ENCODE measurements at regions not wholly inside any gene's neighbourhood (a gene's known extent, or its start where the extent isn't known, plus 50 kb on each side); places are given as distances from the start of the nearest gene placed in this dataset.

DNA sequence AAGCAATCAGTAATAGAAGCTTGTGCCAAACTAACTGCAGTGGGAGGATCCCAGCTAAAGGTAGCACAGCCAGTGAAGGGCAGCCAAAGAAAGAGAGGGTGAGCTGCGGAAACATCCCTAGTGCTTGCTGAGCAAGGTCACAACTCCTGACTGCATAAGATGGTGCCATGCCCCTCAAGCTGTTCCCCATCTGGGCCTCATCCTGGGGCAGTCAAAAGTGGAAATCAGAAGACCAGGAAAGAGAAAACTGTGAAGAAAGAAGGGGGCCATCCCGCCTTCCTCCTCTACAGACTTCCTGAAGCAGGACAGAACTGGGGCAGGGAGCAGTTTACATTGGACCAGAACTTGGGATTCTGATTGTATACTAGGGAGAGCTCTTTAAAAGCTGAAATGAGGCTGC, 159.2 kb downstream of the TNFSF13B start:
- TF ChIP-seq, protein P1, sequence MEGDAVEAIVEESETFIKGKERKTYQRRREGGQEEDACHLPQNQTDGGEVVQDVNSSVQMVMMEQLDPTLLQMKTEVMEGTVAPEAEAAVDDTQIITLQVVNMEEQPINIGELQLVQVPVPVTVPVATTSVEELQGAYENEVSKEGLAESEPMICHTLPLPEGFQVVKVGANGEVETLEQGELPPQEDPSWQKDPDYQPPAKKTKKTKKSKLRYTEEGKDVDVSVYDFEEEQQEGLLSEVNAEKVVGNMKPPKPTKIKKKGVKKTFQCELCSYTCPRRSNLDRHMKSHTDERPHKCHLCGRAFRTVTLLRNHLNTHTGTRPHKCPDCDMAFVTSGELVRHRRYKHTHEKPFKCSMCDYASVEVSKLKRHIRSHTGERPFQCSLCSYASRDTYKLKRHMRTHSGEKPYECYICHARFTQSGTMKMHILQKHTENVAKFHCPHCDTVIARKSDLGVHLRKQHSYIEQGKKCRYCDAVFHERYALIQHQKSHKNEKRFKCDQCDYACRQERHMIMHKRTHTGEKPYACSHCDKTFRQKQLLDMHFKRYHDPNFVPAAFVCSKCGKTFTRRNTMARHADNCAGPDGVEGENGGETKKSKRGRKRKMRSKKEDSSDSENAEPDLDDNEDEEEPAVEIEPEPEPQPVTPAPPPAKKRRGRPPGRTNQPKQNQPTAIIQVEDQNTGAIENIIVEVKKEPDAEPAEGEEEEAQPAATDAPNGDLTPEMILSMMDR (IDR thresholded peaks at IDR 0.05): no peak
- TF ChIP-seq POLR2AphosphoS5 (IDR thresholded peaks at IDR 0.05) (no peak), POLR2A (IDR thresholded peaks at IDR 0.05) (no peak)

All from sigmoid colon (tissue), 4 donors.